ENCODE measurements at regions not wholly inside any gene's neighbourhood (a gene's known extent, or its start where the extent isn't known, plus 50 kb on each side); places are given as distances from the start of the nearest gene placed in this dataset.

DNA sequence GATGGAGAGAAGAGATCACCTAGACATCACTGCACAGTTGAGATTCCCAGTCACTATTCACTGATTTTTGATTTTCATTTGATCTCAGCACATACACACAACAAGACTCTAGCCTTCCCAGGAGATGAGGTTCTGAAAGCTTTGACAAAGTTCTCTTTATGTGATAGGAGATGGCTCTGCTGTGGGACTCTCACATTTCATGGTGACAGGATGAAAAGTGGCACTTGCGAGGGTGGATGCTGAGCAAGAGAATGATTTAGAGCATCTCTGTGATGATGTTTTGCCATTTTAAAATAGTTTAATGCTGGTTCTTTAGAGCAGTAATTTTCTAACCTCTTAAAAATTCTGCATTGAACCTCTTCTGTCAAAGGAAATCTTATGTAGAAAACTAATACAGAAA lies 113.3 kb upstream of the CA10 start:
- intact Hi-C loops (cut with DNase I, micrococcal nuclease), result no loop called here
- ChIA-PET POLR2A (no interaction called here), CTCF (no interaction called here)
- TF ChIP-seq, protein P1, sequence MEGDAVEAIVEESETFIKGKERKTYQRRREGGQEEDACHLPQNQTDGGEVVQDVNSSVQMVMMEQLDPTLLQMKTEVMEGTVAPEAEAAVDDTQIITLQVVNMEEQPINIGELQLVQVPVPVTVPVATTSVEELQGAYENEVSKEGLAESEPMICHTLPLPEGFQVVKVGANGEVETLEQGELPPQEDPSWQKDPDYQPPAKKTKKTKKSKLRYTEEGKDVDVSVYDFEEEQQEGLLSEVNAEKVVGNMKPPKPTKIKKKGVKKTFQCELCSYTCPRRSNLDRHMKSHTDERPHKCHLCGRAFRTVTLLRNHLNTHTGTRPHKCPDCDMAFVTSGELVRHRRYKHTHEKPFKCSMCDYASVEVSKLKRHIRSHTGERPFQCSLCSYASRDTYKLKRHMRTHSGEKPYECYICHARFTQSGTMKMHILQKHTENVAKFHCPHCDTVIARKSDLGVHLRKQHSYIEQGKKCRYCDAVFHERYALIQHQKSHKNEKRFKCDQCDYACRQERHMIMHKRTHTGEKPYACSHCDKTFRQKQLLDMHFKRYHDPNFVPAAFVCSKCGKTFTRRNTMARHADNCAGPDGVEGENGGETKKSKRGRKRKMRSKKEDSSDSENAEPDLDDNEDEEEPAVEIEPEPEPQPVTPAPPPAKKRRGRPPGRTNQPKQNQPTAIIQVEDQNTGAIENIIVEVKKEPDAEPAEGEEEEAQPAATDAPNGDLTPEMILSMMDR (IDR thresholded peaks at IDR 0.05), result no peak
- Histone ChIP-seq H3K4me1 (ENCODE audit: insufficient read depth, low read length) (no peaks in the 10 kb centered on the region), H3K9me3 (ENCODE audit: control insufficient read depth in 1 of 2, insufficient read depth in 1 of 2, low read length in 2 of 2) (no peaks in the 10 kb centered on the region), H3K27ac (ENCODE audit: low read depth in 1 of 2, low read length in 2 of 2) (no peak overlapping the region), H3K36me3 (ENCODE audit: insufficient read depth, low read length) (no peaks in the 10 kb centered on the region), H3K27me3 (ENCODE audit: control insufficient read depth in 1 of 2, insufficient read depth in 2 of 2, low read length in 2 of 2) (no peaks in the 10 kb centered on the region), H3K4me3 (ENCODE audit: low read length) (no peak overlapping the region)
- H3K36me3 Mint-ChIP-seq (ENCODE audit: low read depth), result no peaks in the 10 kb centered on the region
- no peaks in the 10 kb centered on the region for H3K27me3 Mint-ChIP-seq
- no peak overlapping the region for H3K4me3 Mint-ChIP-seq
- no peak overlapping the region for H3K27ac Mint-ChIP-seq
- DNase-seq, result no peak
- H3K4me1 Mint-ChIP-seq (ENCODE audit: low read depth), result no peaks in the 10 kb centered on the region
- no peak for ATAC-seq (ENCODE audit: poor library complexity)
- H3K9me3 Mint-ChIP-seq, result no peaks in the 10 kb centered on the region

DNA sequence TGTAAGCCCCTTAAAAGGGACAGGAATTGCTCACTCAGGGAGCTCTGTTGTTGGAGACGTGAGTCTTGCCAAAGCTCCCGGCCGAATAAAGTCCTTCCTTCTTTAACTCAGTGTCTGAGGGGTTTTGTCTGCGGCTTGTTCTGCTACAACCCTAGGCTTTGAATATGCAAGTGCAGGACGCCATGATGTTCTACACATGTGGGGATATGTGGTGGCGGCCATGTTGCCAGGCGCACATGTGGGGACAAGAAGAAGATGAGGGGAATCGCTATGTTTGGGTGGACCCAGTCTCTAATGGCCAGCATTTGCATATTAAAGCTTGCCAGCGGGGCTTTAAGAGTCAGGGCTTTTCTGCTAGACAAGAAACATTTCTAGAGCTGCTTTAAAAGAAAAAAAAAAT lies 96.8 kb upstream of the CA10 start:
- CTCF ChIA-PET, result no interaction called here
- no peak overlapping the region for H3K27ac Mint-ChIP-seq
- Histone ChIP-seq H3K4me3 (ENCODE audit: low read length) (no peak overlapping the region), H3K9me3 (ENCODE audit: control insufficient read depth in 1 of 2, insufficient read depth in 1 of 2, low read length in 2 of 2) (no peaks in the 10 kb centered on the region), H3K27me3 (ENCODE audit: control insufficient read depth in 1 of 2, insufficient read depth in 2 of 2, low read length in 2 of 2) (no peaks in the 10 kb centered on the region), H3K36me3 (ENCODE audit: insufficient read depth, low read length) (no peaks in the 10 kb centered on the region), H3K27ac (ENCODE audit: low read depth in 1 of 2, low read length in 2 of 2) (no peak overlapping the region), H3K4me1 (ENCODE audit: insufficient read depth, low read length) (no peaks in the 10 kb centered on the region)
- no peaks in the 10 kb centered on the region for H3K36me3 Mint-ChIP-seq (ENCODE audit: low read depth)
- H3K4me3 Mint-ChIP-seq, result no peak overlapping the region
- H3K9me3 Mint-ChIP-seq, result peaks cover 7% of the 10 kb centered on the region
- POLR2A ChIA-PET, result no interaction called here
- DNase-seq, result no peak
- H3K27me3 Mint-ChIP-seq, result no peaks in the 10 kb centered on the region
- no peak for ATAC-seq (ENCODE audit: poor library complexity)
- intact Hi-C loops (cut with DNase I, micrococcal nuclease), result no loop called here
- no peaks in the 10 kb centered on the region for H3K4me1 Mint-ChIP-seq (ENCODE audit: low read depth)
- TF ChIP-seq, protein P1 (IDR thresholded peaks at IDR 0.05), result no peak

DNA sequence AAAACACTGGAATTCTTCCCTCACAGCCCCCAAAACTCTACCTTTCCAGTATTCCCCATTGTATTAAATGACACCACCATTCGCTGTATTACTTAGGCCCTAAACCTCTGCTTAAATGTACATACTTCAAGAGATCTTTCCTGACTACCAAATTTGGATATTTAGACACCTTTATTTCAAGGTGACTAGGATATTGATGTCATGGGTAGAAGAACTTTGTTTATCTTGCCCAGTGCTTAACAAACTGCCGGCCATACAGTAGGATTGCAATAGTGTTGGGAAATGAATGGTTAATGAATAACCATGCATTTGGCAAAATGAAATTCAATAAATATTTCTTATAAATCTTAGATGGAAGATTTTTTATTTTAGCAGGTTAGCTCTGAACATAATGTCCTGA lies 86.2 kb upstream of the CA10 start:
- no peak overlapping the region for H3K27ac Mint-ChIP-seq
- H3K36me3 Mint-ChIP-seq (ENCODE audit: low read depth), result no peaks in the 10 kb centered on the region
- Histone ChIP-seq H3K27ac (ENCODE audit: low read depth in 1 of 2, low read length in 2 of 2) (no peak overlapping the region), H3K4me3 (ENCODE audit: low read length) (no peak overlapping the region), H3K36me3 (ENCODE audit: insufficient read depth, low read length) (no peaks in the 10 kb centered on the region), H3K9me3 (ENCODE audit: control insufficient read depth in 1 of 2, insufficient read depth in 1 of 2, low read length in 2 of 2) (no peaks in the 10 kb centered on the region), H3K27me3 (ENCODE audit: control insufficient read depth in 1 of 2, insufficient read depth in 2 of 2, low read length in 2 of 2) (no peaks in the 10 kb centered on the region), H3K4me1 (ENCODE audit: insufficient read depth, low read length) (no peaks in the 10 kb centered on the region)
- H3K4me1 Mint-ChIP-seq (ENCODE audit: low read depth), result no peaks in the 10 kb centered on the region
- intact Hi-C loops (cut with DNase I, micrococcal nuclease), result no loop called here
- TF ChIP-seq, protein P1 (IDR thresholded peaks at IDR 0.05), result no peak
- CTCF ChIA-PET, result interaction anchor here (1.7 kb wide), 1 partner anchor 12 kb away, joined by 3 read pairs; no protein-coding TSS in a partner anchor
- POLR2A ChIA-PET, result no interaction called here
- no peak overlapping the region for H3K4me3 Mint-ChIP-seq
- H3K27me3 Mint-ChIP-seq, result no peaks in the 10 kb centered on the region
- H3K9me3 Mint-ChIP-seq, result no peaks in the 10 kb centered on the region
- DNase-seq, result no peak
- ATAC-seq (ENCODE audit: poor library complexity), result no peak
